Keratinocyte (primary cell): ENCODE measurements at regions not wholly inside any gene's neighbourhood (a gene's known extent, or its start where the extent isn't known, plus 50 kb on each side); places are given as distances from the start of the nearest gene placed in this dataset.

Source experiments
- CTCF ChIP-seq, 3 experiments: IDR thresholded peaks in 1 of 3; conservative IDR thresholded peaks in 1 of 3; optimal IDR thresholded peaks in 1 of 3; 2 replicates in 2 of 3; 3 replicates in 1 of 3; pipeline versions ENCODE3 to v1.5.1; 2011; ENCODE audit warnings: low read length in 3 of 3, mild to moderate bottlenecking in 3 of 3, moderate library complexity in 2 of 3, control low read depth in 1 of 3, inconsistent platforms in 1 of 3; ENCODE audit not compliant: insufficient read depth in 2 of 3; ENCODE audit errors: extremely low read depth in 1 of 3
- EZH2 ChIP-seq: IDR thresholded peaks from one replicate; pipeline ENCODE4 v1.6.1; 2012; ENCODE audit warnings: inconsistent platforms, mild to moderate bottlenecking, low read length, moderate library complexity

GRCh38 chr11:95668131-95668530 is 121.5 kb downstream of the FAM76B start:
- TF ChIP-seq CTCF (optimal IDR thresholded peaks at IDR 0.05 in 1 of 3, IDR thresholded peaks at IDR 0.05 in 1 of 3, conservative IDR thresholded peaks at IDR 0.05 in 1 of 3; ENCODE audit: extremely low read depth in 1 of 3, insufficient read depth in 2 of 3, low read length in 3 of 3): no peak
- no peak for TF ChIP-seq EZH2
